ENCODE measurements at regions not wholly inside any gene's neighbourhood (a gene's known extent, or its start where the extent isn't known, plus 50 kb on each side); places are given as distances from the start of the nearest gene placed in this dataset.
"Not testable (repeated sequence)": the region's sequence is repeated elsewhere in the genome, so short reads cannot be mapped to it uniquely, and the experiment has no call there.

DNA sequence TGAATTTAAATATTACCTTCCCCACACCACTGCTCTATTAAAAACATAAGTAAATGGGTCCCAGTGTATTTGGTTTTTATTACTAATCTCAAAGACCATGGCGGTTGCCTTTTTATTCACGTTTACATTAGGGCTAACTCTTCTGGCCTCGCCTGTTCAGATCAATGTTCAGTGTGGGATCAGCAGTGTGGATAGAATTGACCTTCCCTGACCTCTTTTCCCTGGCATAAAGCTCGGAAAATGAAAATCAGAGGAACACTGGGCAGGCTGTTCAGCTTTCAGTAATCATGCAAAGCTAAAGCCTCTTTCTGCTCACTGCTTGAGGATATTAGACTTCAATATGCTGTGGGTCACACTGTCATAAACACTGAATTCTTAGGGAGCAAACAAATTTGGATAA, 422.6 kb upstream of the ONECUT1 start:
- DNase-seq (ENCODE audit: low read depth): no peak

GRCh38 chr15:53210653-53211052, 420.5 kb upstream of the ONECUT1 start:
- no peak for DNase-seq (ENCODE audit: low read depth)

DNA sequence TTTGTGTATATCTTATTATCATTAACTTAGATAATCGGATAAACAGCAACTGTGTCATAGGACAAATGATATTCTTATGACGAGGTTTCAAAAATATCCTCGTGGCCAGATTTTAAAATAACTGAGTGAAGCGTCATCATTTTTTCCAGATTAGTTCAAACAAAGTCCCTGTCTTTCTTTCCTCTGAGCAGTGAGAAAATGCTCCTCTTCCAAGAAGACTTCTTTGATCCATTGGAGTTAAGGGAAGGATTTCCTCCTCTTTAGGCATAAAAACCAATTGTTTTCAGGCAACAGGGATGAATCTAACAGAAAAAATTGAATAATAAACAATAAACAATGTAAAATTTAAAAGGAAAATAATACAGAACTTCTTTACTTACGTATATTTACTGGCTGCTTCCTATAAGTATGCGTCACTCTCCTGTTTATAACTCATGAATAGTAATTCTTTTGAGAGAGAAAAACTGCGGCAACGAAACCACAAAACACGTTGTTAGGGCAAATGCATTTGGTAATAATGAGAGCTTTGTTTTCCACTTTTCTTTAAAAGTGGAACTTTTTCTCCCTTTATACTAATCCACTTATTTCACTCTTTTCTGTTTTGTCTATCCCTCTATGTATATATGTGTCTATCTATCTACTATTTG, 419.4 kb upstream of the ONECUT1 start:
- no peak for DNase-seq (ENCODE audit: low read depth)

DNA sequence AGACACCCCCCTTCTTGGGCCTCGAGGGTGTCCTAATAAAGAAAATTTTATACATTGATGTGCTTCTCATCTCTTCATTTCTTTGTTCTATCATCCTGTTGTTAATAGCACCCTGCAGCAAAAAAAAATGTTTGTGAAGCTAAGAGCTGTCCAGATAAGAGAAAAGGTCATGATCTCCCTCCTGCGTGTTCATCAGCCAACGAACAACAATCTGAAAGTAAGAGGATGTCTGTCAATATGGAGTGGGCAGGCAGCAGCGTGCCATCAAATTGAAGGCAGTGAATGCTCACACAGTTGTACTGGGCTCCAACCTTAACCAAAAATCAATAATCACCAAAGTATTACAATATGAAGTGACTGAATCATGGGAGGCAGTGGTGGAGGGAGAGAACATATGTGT, 418.6 kb upstream of the ONECUT1 start:
- no peak for DNase-seq (ENCODE audit: low read depth)

GRCh38 chr15:53203454-53203853, 413.3 kb upstream of the ONECUT1 start:
- DNase-seq (ENCODE audit: low read depth): no peak

DNA sequence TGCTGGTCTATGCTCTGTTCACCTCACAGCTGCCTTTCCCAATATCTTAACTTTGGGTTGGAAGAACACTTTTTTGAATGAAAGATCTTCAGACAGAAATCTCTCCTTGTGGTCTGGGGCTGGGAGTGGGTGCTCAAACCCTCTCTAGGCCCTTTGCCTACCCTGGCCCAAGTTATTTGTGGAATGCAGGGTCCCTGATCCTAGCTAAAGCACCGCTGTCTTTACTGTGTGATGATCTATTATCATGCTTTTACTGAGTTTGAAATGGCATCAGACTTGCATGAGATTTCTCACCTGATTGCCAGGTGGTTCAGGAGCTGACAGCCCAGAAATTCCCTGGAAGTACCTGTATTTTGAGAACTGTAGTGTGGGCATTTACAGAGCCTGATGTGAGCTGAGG, 412.7 kb upstream of the ONECUT1 start:
- no peak for DNase-seq (ENCODE audit: low read depth)

DNA sequence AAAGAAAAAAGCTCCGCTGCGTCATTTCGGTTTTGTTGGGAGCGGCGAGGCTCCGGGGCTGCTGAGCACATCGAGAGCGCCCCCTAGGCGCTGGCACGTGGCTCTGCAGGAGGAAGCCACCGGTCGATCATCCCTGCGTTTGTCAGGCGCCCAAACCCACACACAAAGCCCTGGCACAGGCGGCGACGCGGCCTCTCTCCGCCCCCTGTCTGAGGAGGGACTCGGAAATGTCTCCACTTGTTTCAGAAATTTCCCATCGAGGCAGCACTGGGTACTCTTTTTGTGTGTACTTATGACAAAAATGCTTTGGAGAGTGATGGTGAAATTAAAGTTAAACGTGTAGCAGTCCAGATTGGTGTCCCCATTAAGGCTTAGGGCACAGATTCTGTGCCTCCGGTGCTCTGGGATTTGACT, 407.3 kb upstream of the ONECUT1 start:
- peak; percentile 44 for DNase-seq (ENCODE audit: low read depth)

- DNase-seq (ENCODE audit: low read depth): no peak
Observed at GRCh38 chr15:53196788-53197187, 406.7 kb upstream of the ONECUT1 start.

GRCh38 chr15:53196242-53196641, 406.1 kb upstream of the ONECUT1 start:
- no peak for DNase-seq (ENCODE audit: low read depth)

DNA sequence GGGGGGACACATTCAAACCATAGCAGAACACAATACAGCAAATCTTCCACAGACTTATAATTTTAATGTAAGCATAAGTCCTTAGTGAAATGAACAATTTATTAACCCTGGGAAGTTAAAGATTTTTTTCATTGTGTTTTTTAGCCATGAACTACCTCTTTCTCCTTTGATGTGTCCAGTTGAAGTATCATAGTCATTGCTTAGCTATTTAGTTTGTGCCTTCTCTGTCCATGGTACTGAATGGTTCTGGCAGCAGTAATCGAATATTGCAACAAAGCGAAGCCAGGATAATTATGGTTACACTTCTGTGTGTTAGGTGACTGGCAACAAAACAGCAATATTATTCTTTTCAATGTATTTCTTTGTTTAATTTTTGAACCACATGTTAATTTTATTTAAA, 403.0 kb upstream of the ONECUT1 start:
- no peak for DNase-seq (ENCODE audit: low read depth)

DNA sequence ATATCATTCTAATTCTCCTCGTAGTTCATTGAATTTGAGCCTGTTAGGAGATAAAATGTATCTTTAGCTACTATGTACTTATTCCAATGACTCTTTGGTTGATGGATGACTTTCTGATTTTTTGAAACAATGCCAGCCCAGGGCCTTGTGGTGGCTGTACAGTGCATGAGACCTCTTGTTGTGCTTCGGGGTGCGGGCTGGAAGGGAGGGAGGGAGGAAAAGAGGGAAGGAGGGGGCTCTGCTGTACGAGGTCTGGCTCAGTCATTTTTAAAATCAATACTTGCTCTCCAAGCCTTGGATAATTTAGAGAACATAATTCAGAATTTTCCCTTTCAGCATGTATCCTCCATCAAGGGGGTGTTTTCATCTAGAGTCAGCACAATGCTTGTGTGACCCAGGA, 399.7 kb upstream of the ONECUT1 start:
- DNase-seq (ENCODE audit: low read depth): no peak

DNA sequence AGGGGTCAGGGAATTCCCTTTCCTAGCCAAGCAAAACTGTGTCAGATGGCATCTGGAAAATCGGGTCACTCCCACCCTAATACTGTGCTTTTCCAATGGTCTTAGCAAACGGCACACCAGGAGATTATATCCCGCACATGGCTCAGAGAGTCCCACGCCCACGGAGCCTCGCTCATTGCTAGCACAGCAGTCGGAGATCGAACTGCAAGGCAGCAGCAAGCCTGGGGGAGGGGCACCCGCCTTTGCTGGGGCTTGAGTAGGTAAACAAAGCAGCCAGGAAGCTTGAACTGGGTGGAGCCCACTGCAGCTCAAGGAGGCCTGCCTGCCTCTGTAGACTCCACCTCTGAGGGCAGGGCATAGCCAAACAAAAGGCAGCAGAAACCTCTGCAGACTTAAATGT, 393.3 kb upstream of the ONECUT1 start:
- not testable (repeated sequence) for DNase-seq (ENCODE audit: low read depth)

GRCh38 chr15:53171571-53171970, 381.4 kb upstream of the ONECUT1 start:
- DNase-seq (ENCODE audit: low read depth): no peak

DNA sequence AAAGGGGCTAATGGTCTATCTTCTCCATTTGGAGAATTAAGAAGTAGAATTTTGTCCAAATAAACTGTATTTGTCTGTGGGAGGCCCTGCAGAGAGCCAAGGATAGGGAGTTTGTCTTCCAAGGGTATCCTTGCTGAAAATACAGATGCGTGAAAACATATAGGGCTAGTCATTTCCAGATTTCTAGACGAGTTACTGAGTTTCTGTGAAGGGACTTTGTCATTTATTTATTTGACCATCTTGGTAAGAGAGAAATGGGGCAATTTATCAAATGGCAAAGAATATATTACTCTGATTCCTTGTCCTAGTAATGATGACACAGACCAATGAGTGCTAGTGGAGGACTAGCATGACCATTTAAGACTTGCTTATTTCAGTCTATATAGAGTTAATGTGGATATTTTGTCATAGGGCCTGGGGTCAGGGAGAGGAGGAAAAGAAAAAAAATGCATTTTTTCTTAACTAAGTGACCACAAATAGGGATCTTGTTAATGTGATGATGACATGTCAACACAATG, 376.6 kb upstream of the ONECUT1 start:
- DNase-seq (ENCODE audit: low read depth): no peak

DNA sequence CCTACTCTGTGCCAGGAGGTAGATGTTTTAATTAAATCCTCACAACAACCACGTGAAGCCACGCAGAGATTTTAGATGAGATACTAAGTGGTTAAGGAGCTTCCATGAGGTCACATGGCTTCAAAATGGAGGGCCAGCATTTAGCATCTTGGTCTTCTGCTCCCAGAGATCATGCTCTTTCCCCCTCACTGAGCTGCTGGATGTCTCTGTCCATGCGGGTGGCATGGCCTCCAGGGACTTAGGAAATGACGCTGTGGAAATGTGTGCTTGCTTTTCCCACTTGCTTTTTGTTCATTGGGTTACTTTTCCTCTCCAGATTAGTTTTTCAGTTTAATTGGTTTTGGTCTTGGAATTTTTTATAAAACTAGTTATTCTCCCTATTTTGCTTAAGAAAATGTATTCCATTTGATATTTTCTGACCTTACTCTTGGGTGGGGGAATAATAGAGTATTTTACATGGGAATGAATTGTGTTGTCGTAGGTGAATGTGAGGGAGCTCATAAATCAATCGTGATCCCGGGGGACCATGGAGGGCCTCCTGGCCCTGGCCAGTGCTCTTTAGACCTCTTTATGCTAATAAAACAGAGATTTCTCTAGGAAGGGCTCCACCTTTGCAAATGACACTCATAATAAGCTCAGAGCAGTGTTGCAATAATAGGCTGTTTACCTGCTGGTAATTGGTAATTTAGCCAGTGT, 376.0 kb upstream of the ONECUT1 start:
- DNase-seq (ENCODE audit: low read depth): no peak

GRCh38 chr15:53160092-53160704, 370.1 kb upstream of the ONECUT1 start:
- DNase-seq (ENCODE audit: low read depth): no peak

DNA sequence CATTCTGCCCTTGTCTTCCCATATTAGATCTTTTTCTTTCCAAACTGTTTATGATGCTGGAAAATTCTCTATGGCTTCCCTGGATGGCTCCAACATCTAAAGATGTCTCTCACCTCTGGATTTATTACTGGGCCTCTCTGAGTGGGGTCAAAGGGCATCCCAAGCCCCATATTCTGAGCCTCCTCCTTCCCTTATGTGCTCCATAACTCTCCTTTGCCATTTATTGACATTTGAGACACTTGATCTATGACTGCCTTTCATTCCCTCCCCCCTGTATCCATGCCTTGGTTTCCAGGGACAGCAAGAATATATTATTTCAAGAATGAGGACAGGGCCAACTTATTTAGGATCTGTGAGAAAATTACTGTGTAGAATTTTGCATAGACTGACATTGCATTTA, 369.3 kb upstream of the ONECUT1 start:
- DNase-seq (ENCODE audit: low read depth): no peak

- no peak for DNase-seq (ENCODE audit: low read depth)
Observed at GRCh38 chr15:53158995-53159394, 368.9 kb upstream of the ONECUT1 start.

- no peak for DNase-seq (ENCODE audit: low read depth)
Observed at GRCh38 chr15:53133255-53133850, 343.2 kb upstream of the ONECUT1 start.

GRCh38 chr15:53130943-53131342, 340.8 kb upstream of the ONECUT1 start:
- no peak for DNase-seq (ENCODE audit: low read depth)

DNA sequence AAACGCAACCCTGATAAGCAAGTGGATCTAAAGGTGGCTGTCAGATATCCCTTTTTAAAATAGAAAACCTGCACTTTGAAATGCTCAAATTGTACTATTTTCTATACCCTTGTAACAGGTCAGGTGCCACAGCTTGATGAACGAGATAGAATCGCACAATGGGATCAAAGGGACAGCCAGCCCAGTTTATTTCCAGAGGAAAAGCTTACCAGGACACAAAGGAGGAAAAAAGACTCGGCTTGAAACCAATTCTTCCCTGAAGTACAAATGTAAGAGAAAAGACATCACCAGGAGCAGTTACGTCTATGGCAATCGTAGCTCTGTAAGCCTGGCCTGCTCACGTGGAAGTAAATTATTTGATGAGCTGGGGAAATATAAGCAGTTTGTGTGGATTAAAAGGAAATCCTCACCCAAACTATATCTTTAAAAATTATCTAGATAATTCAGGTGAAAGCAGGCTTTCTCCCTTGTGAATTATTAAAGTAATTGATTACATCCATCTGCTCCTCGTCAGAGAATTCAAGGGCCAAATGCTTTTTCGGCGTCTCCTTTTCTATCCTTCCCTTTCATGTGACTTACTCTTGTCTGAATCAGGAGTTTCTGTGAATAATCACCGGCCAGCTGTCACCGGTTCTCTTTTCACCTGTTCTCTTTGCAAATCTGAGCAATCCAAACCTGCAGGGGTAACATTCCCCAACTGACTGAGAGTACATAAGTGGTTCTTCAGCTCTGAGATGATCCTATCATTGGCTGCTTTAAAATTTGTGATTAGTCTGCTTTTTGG, 339.2 kb upstream of the ONECUT1 start:
- DNase-seq (ENCODE audit: low read depth): no peak

DNA sequence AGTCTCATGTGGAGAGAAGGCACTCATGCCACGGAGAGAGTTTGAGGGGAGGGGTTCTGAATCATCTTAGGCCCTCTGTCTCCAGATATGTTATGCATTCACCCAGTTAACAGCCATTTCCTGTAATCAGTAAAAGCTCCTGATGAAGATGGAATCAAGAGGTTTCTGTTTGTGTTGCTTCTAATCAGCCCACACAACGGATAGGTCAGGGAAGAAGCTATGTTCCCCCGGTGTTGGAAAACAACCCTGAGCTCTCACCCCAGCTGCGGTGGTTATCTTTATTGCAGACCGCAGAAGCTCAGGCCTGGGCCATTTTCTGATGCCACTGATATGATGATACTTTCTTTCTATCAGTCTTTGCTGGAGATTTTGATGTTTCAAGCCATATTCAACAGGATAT, 338.5 kb upstream of the ONECUT1 start:
- DNase-seq (ENCODE audit: low read depth): no peak

Measured in activated T-cell treated with anti-CD3 and anti-CD28 coated beads for 48 hours (primary cell).